GM18511 (cell line): ENCODE measurements at regions not wholly inside any gene's neighbourhood (a gene's known extent, or its start where the extent isn't known, plus 50 kb on each side); places are given as distances from the start of the nearest gene placed in this dataset.
A peak's percentile ranks its signal among the peaks of the same experiment; 100 is the strongest.

Experiments
- ATAC-seq: cut with Tn5 transposase; IDR thresholded peaks from one replicate; pipeline ENCODE4 v1.9.1; 2021; ENCODE audit warnings: mild to moderate bottlenecking, moderate library complexity; ENCODE audit not compliant: unreplicated experiment

- no peak for ATAC-seq
Measured at GRCh38 chr3:71928212-71928611, 143.3 kb upstream of the PROK2 start.

- no peak for ATAC-seq
Measured at GRCh38 chr3:71927505-71928066, 142.6 kb upstream of the PROK2 start.

GRCh38 chr3:71926616-71927015 lies 141.7 kb upstream of the PROK2 start:
- ATAC-seq = no peak

- ATAC-seq = peak; percentile 53
Measured at GRCh38 chr3:71926262-71926600, 141.3 kb upstream of the PROK2 start.

GRCh38 chr3:71925511-71926261 lies 140.7 kb upstream of the PROK2 start:
- ATAC-seq = peak; percentile 57

- ATAC-seq = no peak
Measured at GRCh38 chr3:71924721-71925120, 139.8 kb upstream of the PROK2 start.

- ATAC-seq = no peak
Measured at GRCh38 chr3:71921036-71921435, 136.1 kb upstream of the PROK2 start.

GRCh38 chr3:71919572-71919971 lies 134.6 kb upstream of the PROK2 start:
- ATAC-seq = no peak

- no peak for ATAC-seq
Measured at GRCh38 chr3:71917545-71917944, 132.6 kb upstream of the PROK2 start.

- ATAC-seq = no peak
Measured at GRCh38 chr3:71916747-71917369, 131.9 kb upstream of the PROK2 start.

GRCh38 chr3:71912839-71913495 lies 128.0 kb upstream of the PROK2 start:
- ATAC-seq = no peak

GRCh38 chr3:71910108-71910507 lies 125.2 kb upstream of the PROK2 start:
- ATAC-seq = no peak

GRCh38 chr3:71907996-71908395 lies 123.0 kb upstream of the PROK2 start:
- ATAC-seq = no peak

GRCh38 chr3:71906976-71907375 lies 122.0 kb upstream of the PROK2 start:
- no peak for ATAC-seq

- ATAC-seq = peak; percentile 90
Measured at GRCh38 chr3:71905426-71905825, 120.5 kb upstream of the PROK2 start.

- ATAC-seq = no peak
Measured at GRCh38 chr3:71903936-71904335, 119.0 kb upstream of the PROK2 start.

GRCh38 chr3:71903112-71903495 lies 118.2 kb upstream of the PROK2 start:
- ATAC-seq = no peak

- no peak for ATAC-seq
Measured at GRCh38 chr3:71902258-71903111, 117.5 kb upstream of the PROK2 start.

- no peak for ATAC-seq
Measured at GRCh38 chr3:71901645-71902044, 116.7 kb upstream of the PROK2 start.

- ATAC-seq = no peak
Measured at GRCh38 chr3:71900057-71900456, 115.1 kb upstream of the PROK2 start.

GRCh38 chr3:71896751-71897150 lies 111.8 kb upstream of the PROK2 start:
- ATAC-seq = no peak
